ENCODE measurements at regions not wholly inside any gene's neighbourhood (a gene's known extent, or its start where the extent isn't known, plus 50 kb on each side); places are given as distances from the start of the nearest gene placed in this dataset.

GRCh38 chr9:89854715-89855475, 250.1 kb downstream of the GADD45G start:
- TF ChIP-seq CTCF (IDR thresholded peaks at IDR 0.05) (no peak), POLR2A (IDR thresholded peaks at IDR 0.05) (no peak)
